ENCODE measurements at regions not wholly inside any gene's neighbourhood (a gene's known extent, or its start where the extent isn't known, plus 50 kb on each side); places are given as distances from the start of the nearest gene placed in this dataset.

- DNase-seq (ENCODE audit: low read depth in 2 of 2) = no peak
Measured at GRCh38 chr1:162921311-162921710, 60.3 kb upstream of the CCDC190 start.

GRCh38 chr1:162919034-162919433 lies 58.1 kb upstream of the CCDC190 start:
- no peak for DNase-seq (ENCODE audit: low read depth in 2 of 2)

GRCh38 chr1:162918151-162918754 lies 57.3 kb upstream of the CCDC190 start:
- no peak for DNase-seq (ENCODE audit: low read depth in 2 of 2)

- DNase-seq (ENCODE audit: low read depth in 2 of 2) = no peak
Measured at GRCh38 chr1:162916821-162917613, 56.0 kb upstream of the CCDC190 start.

- peak in 1 of 2 donors; percentile 41 for DNase-seq (ENCODE audit: low read depth in 2 of 2)
Measured at GRCh38 chr1:162916407-162916806, 55.4 kb upstream of the CCDC190 start.

- no peak for DNase-seq (ENCODE audit: low read depth in 2 of 2)
Measured at GRCh38 chr1:162914601-162915000, 53.6 kb upstream of the CCDC190 start.

GRCh38 chr1:162913345-162913744 lies 52.4 kb upstream of the CCDC190 start:
- no peak for DNase-seq (ENCODE audit: low read depth in 2 of 2)

GRCh38 chr1:162912061-162912667 lies 51.2 kb upstream of the CCDC190 start:
- DNase-seq (ENCODE audit: low read depth in 2 of 2) = no peak
